CD14-positive monocyte (primary cell): ENCODE measurements at regions not wholly inside any gene's neighbourhood (a gene's known extent, or its start where the extent isn't known, plus 50 kb on each side); places are given as distances from the start of the nearest gene placed in this dataset.

ENCODE experiments used
- DNase-seq, 3 donors: peaks; one replicate each; pipeline ENCODE4 v3.0.0-alpha.2; 2011 to 2022
- H2AFZ ChIP-seq: 2 replicates; pipeline ENCODE4 v1.6.0; 2012; ENCODE audit warnings: mild to moderate bottlenecking, low read depth, low read length, inconsistent platforms; ENCODE audit not compliant: insufficient read depth, poor library complexity, severe bottlenecking
- H3K27ac ChIP-seq, 2 donors: 1 replicate in 1 of 2; 2 replicates in 1 of 2; pipeline ENCODE4 v1.5.1; 2012 to 2013; ENCODE audit warnings: low read length in 2 of 2, control low read depth in 1 of 2, inconsistent platforms in 1 of 2, low read depth in 1 of 2, mild to moderate bottlenecking in 1 of 2
- H3K27me3 ChIP-seq, 2 donors: one replicate each; pipeline versions ENCODE4 v1.6.0 to v1.6.1; 2011 to 2013; ENCODE audit warnings: low read length in 2 of 2; ENCODE audit not compliant: control insufficient read depth in 2 of 2, insufficient read depth in 2 of 2
- H3K36me3 ChIP-seq, 2 donors: replicated peaks in 1 of 2; 1 replicate in 1 of 2; 2 replicates in 1 of 2; pipeline versions ENCODE4 v1.5.1 to v1.6.1; 2012 to 2013; ENCODE audit warnings: low read length in 2 of 2, control low read depth in 1 of 2, inconsistent platforms in 1 of 2, mild to moderate bottlenecking in 1 of 2; ENCODE audit not compliant: insufficient read depth in 2 of 2, control insufficient read depth in 1 of 2
- H3K4me1 ChIP-seq, 2 donors: 1 replicate in 1 of 2; 2 replicates in 1 of 2; pipeline versions ENCODE4 v1.5.1 to v1.6.1; 2012 to 2013; ENCODE audit warnings: low read length in 2 of 2, control low read depth in 1 of 2, inconsistent platforms in 1 of 2, mild to moderate bottlenecking in 1 of 2, moderate library complexity in 1 of 2; ENCODE audit not compliant: insufficient read depth in 2 of 2, control insufficient read depth in 1 of 2
- H3K4me2 ChIP-seq: replicated peaks from 2 replicates; pipeline ENCODE3; 2012; ENCODE audit warnings: low read length, moderate library complexity, mild to moderate bottlenecking; ENCODE audit not compliant: poor library complexity, severe bottlenecking; ENCODE audit errors: extremely low read depth
- H3K4me3 ChIP-seq, 3 experiments: fragments of 200-600 bp in 1 of 3; sonication (generic) in 1 of 3; replicated peaks in 1 of 3; 1 replicate in 2 of 3; 2 replicates in 1 of 3; pipeline ENCODE4 v1.5.1; 2011 to 2013; ENCODE audit warnings: low read length in 3 of 3, mild to moderate bottlenecking in 3 of 3, control low read depth in 2 of 3, low read depth in 2 of 3, inconsistent platforms in 1 of 3, moderate library complexity in 1 of 3
- H3K79me2 ChIP-seq: 2 replicates; pipeline ENCODE4 v1.6.0; 2012; ENCODE audit warnings: mild to moderate bottlenecking, control low read depth, inconsistent platforms, low read length, moderate library complexity; ENCODE audit not compliant: insufficient read depth
- H3K9ac ChIP-seq: 2 replicates; pipeline ENCODE4 v1.6.0; 2017; ENCODE audit warnings: low read length, mild to moderate bottlenecking; ENCODE audit not compliant: insufficient read depth, poor library complexity, severe bottlenecking
- H3K9me3 ChIP-seq, 2 donors: replicated peaks in 1 of 2; 1 replicate in 1 of 2; 2 replicates in 1 of 2; pipeline versions ENCODE4 v1.5.1 to v1.6.1; 2012 to 2013; ENCODE audit warnings: low read length in 2 of 2, control low read depth in 1 of 2; ENCODE audit not compliant: control insufficient read depth in 1 of 2, insufficient read depth in 1 of 2
- H4K20me1 ChIP-seq: 2 replicates; pipeline ENCODE4 v1.6.0; 2012; ENCODE audit warnings: mild to moderate bottlenecking, low read length, control low read depth, moderate library complexity; ENCODE audit not compliant: insufficient read depth
- H3K27ac Mint-ChIP-seq, 7 donors: one replicate each; pipeline ENCODE4 v1.8.0; 2020; ENCODE audit warnings: mild to moderate bottlenecking in 7 of 7, mixed read lengths in 7 of 7, moderate library complexity in 6 of 7, inconsistent platforms in 2 of 7
- H3K27me3 Mint-ChIP-seq, 3 donors: one replicate each; pipeline ENCODE4 v1.8.0; 2021 to 2022; ENCODE audit warnings: low read depth in 3 of 3, mild to moderate bottlenecking in 3 of 3, mixed read lengths in 3 of 3, moderate library complexity in 3 of 3, inconsistent platforms in 1 of 3
- H3K36me3 Mint-ChIP-seq, 2 donors: one replicate each; pipeline ENCODE4 v1.8.0; 2020; ENCODE audit warnings: mixed read lengths in 2 of 2, inconsistent platforms in 1 of 2, mild to moderate bottlenecking in 1 of 2
- H3K4me1 Mint-ChIP-seq: one replicate; pipeline ENCODE4 v1.8.0; 2020; ENCODE audit warnings: mild to moderate bottlenecking, mixed read lengths
- H3K4me3 Mint-ChIP-seq, 2 donors: one replicate each; pipeline ENCODE4 v1.8.0; 2020; ENCODE audit warnings: mild to moderate bottlenecking in 2 of 2, mixed read lengths in 2 of 2, moderate library complexity in 1 of 2
- H3K9me3 Mint-ChIP-seq, 7 donors: one replicate each; pipeline ENCODE4 v1.8.0; 2020 to 2022; ENCODE audit warnings: mixed read lengths in 7 of 7, mild to moderate bottlenecking in 6 of 7, moderate library complexity in 6 of 7, inconsistent platforms in 2 of 7
- WGBS: methylation state at CpG from one replicate; pipeline ENCODE4 v1.1.5; 2013; ENCODE audit warnings: missing lambda C conversion rate; ENCODE audit not compliant: insufficient coverage; 5-methylcytosine and 5-hydroxymethylcytosine counted together
- intact Hi-C, 2 donors: fragments of 100-400 bp; cut with micrococcal nuclease; formaldehyde crosslinking; loops; one replicate each; pipeline versions ENCODE4 v1.15.0 to v1.15.1; 2023
- TF ChIP-seq, protein P1 (sequence below): fragments of 200-600 bp; IDR thresholded peaks from one replicate; pipeline ENCODE4 v1.8.0; 2022; ENCODE audit warnings: antibody characterized with exemption, mild to moderate bottlenecking

DNA sequence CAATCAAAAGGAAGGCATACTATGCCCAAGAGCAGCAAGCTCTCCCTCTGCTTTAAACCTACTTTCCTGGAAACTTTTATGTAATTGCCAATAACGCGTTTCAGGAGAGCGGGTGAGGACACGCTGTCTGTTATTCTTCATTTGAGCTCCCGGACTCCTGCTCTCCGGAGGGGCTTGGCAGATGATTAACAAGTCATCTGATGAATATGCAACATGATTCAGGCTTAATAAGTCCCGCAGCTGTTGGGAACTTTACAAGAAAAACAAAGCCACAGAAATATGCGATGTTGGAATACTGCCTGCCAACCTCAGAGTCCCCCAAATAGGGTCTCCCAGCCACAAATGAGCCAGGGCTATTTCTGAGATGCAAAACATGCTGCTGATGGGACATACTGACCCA lies 348.0 kb downstream of the GPAM start:
- Histone ChIP-seq H3K27ac (no peak overlapping the region), H3K36me3 (no peaks in the 10 kb centered on the region), H3K4me2 (no peak overlapping the region), H3K9ac (no peak overlapping the region), H3K4me3 (no peak overlapping the region), H3K9me3 (no peaks in the 10 kb centered on the region), H3K27me3 (no peaks in the 10 kb centered on the region), H3K79me2 (no peaks in the 10 kb centered on the region), H2AFZ (no peak overlapping the region), H4K20me1 (no peaks in the 10 kb centered on the region), H3K4me1 (no peaks in the 10 kb centered on the region)
- peaks cover 0 to 2% (median 0%) of the 10 kb centered on the region in 7 donors for H3K9me3 Mint-ChIP-seq
- no peaks in the 10 kb centered on the region for H3K4me1 Mint-ChIP-seq
- TF ChIP-seq, protein P1, sequence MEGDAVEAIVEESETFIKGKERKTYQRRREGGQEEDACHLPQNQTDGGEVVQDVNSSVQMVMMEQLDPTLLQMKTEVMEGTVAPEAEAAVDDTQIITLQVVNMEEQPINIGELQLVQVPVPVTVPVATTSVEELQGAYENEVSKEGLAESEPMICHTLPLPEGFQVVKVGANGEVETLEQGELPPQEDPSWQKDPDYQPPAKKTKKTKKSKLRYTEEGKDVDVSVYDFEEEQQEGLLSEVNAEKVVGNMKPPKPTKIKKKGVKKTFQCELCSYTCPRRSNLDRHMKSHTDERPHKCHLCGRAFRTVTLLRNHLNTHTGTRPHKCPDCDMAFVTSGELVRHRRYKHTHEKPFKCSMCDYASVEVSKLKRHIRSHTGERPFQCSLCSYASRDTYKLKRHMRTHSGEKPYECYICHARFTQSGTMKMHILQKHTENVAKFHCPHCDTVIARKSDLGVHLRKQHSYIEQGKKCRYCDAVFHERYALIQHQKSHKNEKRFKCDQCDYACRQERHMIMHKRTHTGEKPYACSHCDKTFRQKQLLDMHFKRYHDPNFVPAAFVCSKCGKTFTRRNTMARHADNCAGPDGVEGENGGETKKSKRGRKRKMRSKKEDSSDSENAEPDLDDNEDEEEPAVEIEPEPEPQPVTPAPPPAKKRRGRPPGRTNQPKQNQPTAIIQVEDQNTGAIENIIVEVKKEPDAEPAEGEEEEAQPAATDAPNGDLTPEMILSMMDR, result no peak
- 55% methylated on average over 8 of the region's 8 CpGs for WGBS
- H3K4me3 Mint-ChIP-seq, result no peak overlapping the region
- H3K27ac Mint-ChIP-seq, result no peak overlapping the region
- no peaks in the 10 kb centered on the region for H3K36me3 Mint-ChIP-seq
- peaks cover 3 to 5% (median 4%) of the 10 kb centered on the region in 3 donors for H3K27me3 Mint-ChIP-seq
- intact Hi-C loops, result no loop called here
- no peak for DNase-seq

GRCh38 chr10:111836064-111836463 lies 347.5 kb downstream of the GPAM start:
- Histone ChIP-seq H3K27ac (no peak overlapping the region), H3K27me3 (no peaks in the 10 kb centered on the region), H3K79me2 (no peaks in the 10 kb centered on the region), H3K9ac (no peak overlapping the region), H2AFZ (no peak overlapping the region), H3K36me3 (no peaks in the 10 kb centered on the region), H4K20me1 (no peaks in the 10 kb centered on the region), H3K9me3 (no peaks in the 10 kb centered on the region), H3K4me3 (no peak overlapping the region), H3K4me1 (no peaks in the 10 kb centered on the region), H3K4me2 (no peak overlapping the region)
- DNase-seq, result no peak
- H3K4me3 Mint-ChIP-seq, result no peak overlapping the region
- no CpG with 5 or more reads among the region's 1 CpG for WGBS
- H3K27me3 Mint-ChIP-seq, result peaks cover 3 to 5% (median 3%) of the 10 kb centered on the region in 3 donors
- H3K4me1 Mint-ChIP-seq, result no peaks in the 10 kb centered on the region
- no peaks in the 10 kb centered on the region for H3K36me3 Mint-ChIP-seq
- intact Hi-C loops, result no loop called here
- no peak overlapping the region for H3K27ac Mint-ChIP-seq
- peaks cover 0 to 2% (median 0%) of the 10 kb centered on the region in 7 donors for H3K9me3 Mint-ChIP-seq
- TF ChIP-seq, protein P1, result no peak
